ENCODE measurements at regions not wholly inside any gene's neighbourhood (a gene's known extent, or its start where the extent isn't known, plus 50 kb on each side); places are given as distances from the start of the nearest gene placed in this dataset.

DNA sequence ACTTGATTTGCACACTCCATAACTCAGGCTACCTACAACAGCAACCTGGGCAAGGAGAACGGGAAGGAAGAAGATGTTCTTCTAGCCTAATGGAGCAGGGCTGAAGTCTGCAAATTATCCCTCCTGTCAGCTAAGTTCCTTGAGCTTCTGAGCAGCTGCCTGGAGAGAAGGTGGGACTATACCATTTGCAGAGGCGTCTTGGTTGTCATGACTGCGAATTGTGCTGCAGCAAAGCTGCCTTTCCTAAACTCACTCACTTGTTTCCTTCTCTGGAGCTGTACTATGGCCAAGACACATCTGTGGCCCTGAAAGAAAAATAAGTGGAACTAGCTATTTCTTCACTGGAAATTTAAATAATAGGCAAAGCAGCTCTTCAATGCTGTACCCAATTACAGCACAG, 682.4 kb upstream of the GRIA3 start:
- TF ChIP-seq, protein P1, sequence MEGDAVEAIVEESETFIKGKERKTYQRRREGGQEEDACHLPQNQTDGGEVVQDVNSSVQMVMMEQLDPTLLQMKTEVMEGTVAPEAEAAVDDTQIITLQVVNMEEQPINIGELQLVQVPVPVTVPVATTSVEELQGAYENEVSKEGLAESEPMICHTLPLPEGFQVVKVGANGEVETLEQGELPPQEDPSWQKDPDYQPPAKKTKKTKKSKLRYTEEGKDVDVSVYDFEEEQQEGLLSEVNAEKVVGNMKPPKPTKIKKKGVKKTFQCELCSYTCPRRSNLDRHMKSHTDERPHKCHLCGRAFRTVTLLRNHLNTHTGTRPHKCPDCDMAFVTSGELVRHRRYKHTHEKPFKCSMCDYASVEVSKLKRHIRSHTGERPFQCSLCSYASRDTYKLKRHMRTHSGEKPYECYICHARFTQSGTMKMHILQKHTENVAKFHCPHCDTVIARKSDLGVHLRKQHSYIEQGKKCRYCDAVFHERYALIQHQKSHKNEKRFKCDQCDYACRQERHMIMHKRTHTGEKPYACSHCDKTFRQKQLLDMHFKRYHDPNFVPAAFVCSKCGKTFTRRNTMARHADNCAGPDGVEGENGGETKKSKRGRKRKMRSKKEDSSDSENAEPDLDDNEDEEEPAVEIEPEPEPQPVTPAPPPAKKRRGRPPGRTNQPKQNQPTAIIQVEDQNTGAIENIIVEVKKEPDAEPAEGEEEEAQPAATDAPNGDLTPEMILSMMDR (IDR thresholded peaks at IDR 0.05; ENCODE audit: low read length): no peak
- no peak for TF ChIP-seq EZH2 (optimal IDR thresholded peaks at IDR 0.05; ENCODE audit: low read depth, low read length)
- no peak for TF ChIP-seq EZH2phosphoT487 (IDR thresholded peaks at IDR 0.05; ENCODE audit: low read length)
